Keratinocyte (primary cell): ENCODE measurements at regions not wholly inside any gene's neighbourhood (a gene's known extent, or its start where the extent isn't known, plus 50 kb on each side); places are given as distances from the start of the nearest gene placed in this dataset.

Source experiments
- EZH2 ChIP-seq: IDR thresholded peaks from one replicate; pipeline ENCODE4 v1.6.1; 2012; ENCODE audit warnings: inconsistent platforms, mild to moderate bottlenecking, low read length, moderate library complexity
- TF ChIP-seq, protein P1 (sequence below), 3 experiments: IDR thresholded peaks in 1 of 3; conservative IDR thresholded peaks in 1 of 3; optimal IDR thresholded peaks in 1 of 3; 2 replicates in 2 of 3; 3 replicates in 1 of 3; pipeline versions ENCODE3 to v1.5.1; 2011; ENCODE audit warnings: low read length in 3 of 3, mild to moderate bottlenecking in 3 of 3, moderate library complexity in 2 of 3, control low read depth in 1 of 3, inconsistent platforms in 1 of 3; ENCODE audit not compliant: insufficient read depth in 2 of 3; ENCODE audit errors: extremely low read depth in 1 of 3

DNA sequence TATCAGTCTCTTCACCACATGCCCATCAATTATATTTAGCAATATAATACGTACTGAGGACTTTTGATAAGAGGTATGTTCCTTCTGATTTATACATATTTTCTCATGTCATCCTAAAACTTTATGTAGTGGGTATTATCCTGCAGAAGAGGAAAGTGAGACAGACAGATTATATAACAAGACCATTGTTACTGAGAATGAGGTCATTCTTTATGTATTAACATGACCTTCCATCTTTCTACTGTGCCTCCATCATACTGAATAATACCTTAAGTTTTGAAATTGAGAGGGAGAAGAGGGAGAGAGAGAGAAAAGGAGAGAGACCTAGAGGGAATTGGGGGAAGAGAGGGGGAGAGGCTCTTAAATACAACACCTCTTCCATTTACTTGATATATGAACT, 90.9 kb upstream of the CARMIL1 start:
- TF ChIP-seq, protein P1, sequence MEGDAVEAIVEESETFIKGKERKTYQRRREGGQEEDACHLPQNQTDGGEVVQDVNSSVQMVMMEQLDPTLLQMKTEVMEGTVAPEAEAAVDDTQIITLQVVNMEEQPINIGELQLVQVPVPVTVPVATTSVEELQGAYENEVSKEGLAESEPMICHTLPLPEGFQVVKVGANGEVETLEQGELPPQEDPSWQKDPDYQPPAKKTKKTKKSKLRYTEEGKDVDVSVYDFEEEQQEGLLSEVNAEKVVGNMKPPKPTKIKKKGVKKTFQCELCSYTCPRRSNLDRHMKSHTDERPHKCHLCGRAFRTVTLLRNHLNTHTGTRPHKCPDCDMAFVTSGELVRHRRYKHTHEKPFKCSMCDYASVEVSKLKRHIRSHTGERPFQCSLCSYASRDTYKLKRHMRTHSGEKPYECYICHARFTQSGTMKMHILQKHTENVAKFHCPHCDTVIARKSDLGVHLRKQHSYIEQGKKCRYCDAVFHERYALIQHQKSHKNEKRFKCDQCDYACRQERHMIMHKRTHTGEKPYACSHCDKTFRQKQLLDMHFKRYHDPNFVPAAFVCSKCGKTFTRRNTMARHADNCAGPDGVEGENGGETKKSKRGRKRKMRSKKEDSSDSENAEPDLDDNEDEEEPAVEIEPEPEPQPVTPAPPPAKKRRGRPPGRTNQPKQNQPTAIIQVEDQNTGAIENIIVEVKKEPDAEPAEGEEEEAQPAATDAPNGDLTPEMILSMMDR (optimal IDR thresholded peaks at IDR 0.05 in 1 of 3, IDR thresholded peaks at IDR 0.05 in 1 of 3, conservative IDR thresholded peaks at IDR 0.05 in 1 of 3; ENCODE audit: extremely low read depth in 1 of 3, insufficient read depth in 2 of 3, low read length in 3 of 3): no peak
- no peak for TF ChIP-seq EZH2
